ENCODE measurements at regions not wholly inside any gene's neighbourhood (a gene's known extent, or its start where the extent isn't known, plus 50 kb on each side); places are given as distances from the start of the nearest gene placed in this dataset.
"Not testable (repeated sequence)": the region's sequence is repeated elsewhere in the genome, so short reads cannot be mapped to it uniquely, and the experiment has no call there.

DNA sequence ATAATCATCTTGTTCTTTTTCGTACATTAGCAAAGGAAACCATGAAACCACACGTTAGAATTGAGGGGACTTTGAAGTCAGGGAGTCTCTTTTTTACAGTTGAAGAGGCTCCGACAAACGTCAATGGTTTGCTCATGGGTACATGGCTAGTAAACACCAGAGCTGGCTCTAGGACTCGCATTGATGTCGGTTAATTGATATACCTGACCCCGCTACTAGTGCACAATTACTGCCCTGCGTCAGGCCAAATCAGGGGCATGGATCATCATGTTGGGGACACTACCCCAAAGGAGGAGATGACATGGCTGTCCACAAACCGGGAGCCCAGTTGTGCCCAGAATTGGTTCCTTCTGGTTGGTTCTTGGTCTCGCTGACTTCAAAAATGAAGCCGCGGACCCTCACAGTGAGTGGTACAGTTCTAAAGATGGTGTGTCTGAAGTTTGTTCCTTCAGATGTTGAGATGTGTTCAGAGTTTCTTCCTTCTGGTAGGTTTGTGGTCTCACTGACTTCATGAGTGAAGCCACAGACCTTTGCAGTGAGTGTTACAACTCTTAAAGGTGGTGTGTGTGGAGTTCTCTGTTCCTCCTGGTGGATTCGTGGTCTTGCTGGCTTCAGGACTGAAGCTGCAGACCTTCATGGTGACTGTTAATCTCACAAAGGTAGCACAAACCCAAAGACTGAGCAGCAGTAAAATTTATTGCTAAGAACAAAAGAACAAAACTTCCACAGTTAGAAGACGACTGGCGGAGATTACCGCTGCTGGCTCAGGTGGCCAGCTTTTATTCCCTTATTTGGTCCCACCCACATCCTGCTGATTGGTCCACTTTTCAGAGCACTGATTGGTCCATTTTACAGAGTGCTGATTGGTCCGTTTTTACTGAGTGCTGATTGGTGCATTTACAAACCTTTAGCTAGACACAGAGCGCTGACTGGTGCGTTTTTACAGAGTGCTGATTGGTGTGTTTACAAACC, 126.9 kb upstream of the ERRFI1 start:
- no peak overlapping the region for H3K4me3 ChIP-seq (replicated peaks in 1 of 4; ENCODE audit: control extremely low read depth in 1 of 4, insufficient read depth in 1 of 4, low read depth in 3 of 4, low read length in 4 of 4)
- no peaks in the 10 kb centered on the region for H4K20me1 ChIP-seq (ENCODE audit: control insufficient read depth, extremely low read depth, insufficient read depth, low read length)
- no peaks in the 10 kb centered on the region for H3K79me2 ChIP-seq (ENCODE audit: control insufficient read depth, insufficient read depth, low read length)
- H3K9me3 ChIP-seq (ENCODE audit: control insufficient read depth, insufficient read depth, low read depth, low read length), result no peaks in the 10 kb centered on the region
- H3K9ac ChIP-seq (ENCODE audit: insufficient read depth, low read length), result no peak overlapping the region
- DNase-seq (ENCODE audit: low read depth in 2 of 2), result no peak
- H2AFZ ChIP-seq (ENCODE audit: low read length), result no peak overlapping the region
- H3K4me2 ChIP-seq (ENCODE audit: extremely low read depth, insufficient read depth, low read length), result no peak overlapping the region
- no peaks in the 10 kb centered on the region for H3K36me3 ChIP-seq (ENCODE audit: control insufficient read depth, insufficient read depth, low read length)
- no peaks in the 10 kb centered on the region for H3K27me3 ChIP-seq (ENCODE audit: control insufficient read depth, insufficient read depth, low read length)
- no peak for TF ChIP-seq EZH2 (IDR thresholded peaks at IDR 0.05; ENCODE audit: low read length, missing control alignments)
- TF ChIP-seq, protein P1, sequence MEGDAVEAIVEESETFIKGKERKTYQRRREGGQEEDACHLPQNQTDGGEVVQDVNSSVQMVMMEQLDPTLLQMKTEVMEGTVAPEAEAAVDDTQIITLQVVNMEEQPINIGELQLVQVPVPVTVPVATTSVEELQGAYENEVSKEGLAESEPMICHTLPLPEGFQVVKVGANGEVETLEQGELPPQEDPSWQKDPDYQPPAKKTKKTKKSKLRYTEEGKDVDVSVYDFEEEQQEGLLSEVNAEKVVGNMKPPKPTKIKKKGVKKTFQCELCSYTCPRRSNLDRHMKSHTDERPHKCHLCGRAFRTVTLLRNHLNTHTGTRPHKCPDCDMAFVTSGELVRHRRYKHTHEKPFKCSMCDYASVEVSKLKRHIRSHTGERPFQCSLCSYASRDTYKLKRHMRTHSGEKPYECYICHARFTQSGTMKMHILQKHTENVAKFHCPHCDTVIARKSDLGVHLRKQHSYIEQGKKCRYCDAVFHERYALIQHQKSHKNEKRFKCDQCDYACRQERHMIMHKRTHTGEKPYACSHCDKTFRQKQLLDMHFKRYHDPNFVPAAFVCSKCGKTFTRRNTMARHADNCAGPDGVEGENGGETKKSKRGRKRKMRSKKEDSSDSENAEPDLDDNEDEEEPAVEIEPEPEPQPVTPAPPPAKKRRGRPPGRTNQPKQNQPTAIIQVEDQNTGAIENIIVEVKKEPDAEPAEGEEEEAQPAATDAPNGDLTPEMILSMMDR (conservative IDR thresholded peaks at IDR 0.05 in 1 of 2, IDR thresholded peaks at IDR 0.05 in 1 of 2; ENCODE audit: low read depth in 1 of 2, low read length in 2 of 2), result no peak
- H3K27ac ChIP-seq (ENCODE audit: insufficient read depth, low read length), result no peak overlapping the region
- H3K4me1 ChIP-seq (ENCODE audit: control insufficient read depth, extremely low read depth, insufficient read depth, low read length), result no peaks in the 10 kb centered on the region

DNA sequence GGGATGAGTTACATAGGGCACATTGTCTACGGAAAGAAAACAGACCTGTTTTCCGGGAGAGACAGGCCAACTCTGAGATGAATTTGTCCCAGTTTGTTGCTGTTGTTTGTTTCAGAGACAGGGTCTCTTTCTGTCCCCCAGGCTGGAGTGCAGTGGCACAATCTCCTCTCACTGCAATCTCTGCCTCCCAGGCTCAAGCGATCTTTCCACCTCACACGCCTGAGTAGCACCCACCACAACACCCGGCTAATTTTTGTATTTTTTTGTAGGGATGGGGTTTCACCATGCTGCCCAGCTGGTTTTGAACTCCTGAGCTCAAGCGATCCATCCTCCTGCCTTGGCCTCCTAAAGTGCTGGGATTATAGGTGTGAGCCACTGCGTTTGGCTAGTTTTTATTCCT, 125.5 kb upstream of the ERRFI1 start:
- H4K20me1 ChIP-seq (ENCODE audit: control insufficient read depth, extremely low read depth, insufficient read depth, low read length), result no peaks in the 10 kb centered on the region
- H3K27ac ChIP-seq (ENCODE audit: insufficient read depth, low read length), result no peak overlapping the region
- H3K27me3 ChIP-seq (ENCODE audit: control insufficient read depth, insufficient read depth, low read length), result no peaks in the 10 kb centered on the region
- H3K9ac ChIP-seq (ENCODE audit: insufficient read depth, low read length), result no peak overlapping the region
- no peak for DNase-seq (ENCODE audit: low read depth in 2 of 2)
- no peaks in the 10 kb centered on the region for H3K36me3 ChIP-seq (ENCODE audit: control insufficient read depth, insufficient read depth, low read length)
- no peaks in the 10 kb centered on the region for H3K4me1 ChIP-seq (ENCODE audit: control insufficient read depth, extremely low read depth, insufficient read depth, low read length)
- TF ChIP-seq EZH2 (IDR thresholded peaks at IDR 0.05; ENCODE audit: low read length, missing control alignments), result no peak
- TF ChIP-seq, protein P1 (conservative IDR thresholded peaks at IDR 0.05 in 1 of 2, IDR thresholded peaks at IDR 0.05 in 1 of 2; ENCODE audit: low read depth in 1 of 2, low read length in 2 of 2), result no peak
- H2AFZ ChIP-seq (ENCODE audit: low read length), result no peak overlapping the region
- no peaks in the 10 kb centered on the region for H3K9me3 ChIP-seq (ENCODE audit: control insufficient read depth, insufficient read depth, low read depth, low read length)
- no peaks in the 10 kb centered on the region for H3K79me2 ChIP-seq (ENCODE audit: control insufficient read depth, insufficient read depth, low read length)
- no peak overlapping the region for H3K4me2 ChIP-seq (ENCODE audit: extremely low read depth, insufficient read depth, low read length)
- H3K4me3 ChIP-seq (replicated peaks in 1 of 4; ENCODE audit: control extremely low read depth in 1 of 4, insufficient read depth in 1 of 4, low read depth in 3 of 4, low read length in 4 of 4), result no peak overlapping the region

DNA sequence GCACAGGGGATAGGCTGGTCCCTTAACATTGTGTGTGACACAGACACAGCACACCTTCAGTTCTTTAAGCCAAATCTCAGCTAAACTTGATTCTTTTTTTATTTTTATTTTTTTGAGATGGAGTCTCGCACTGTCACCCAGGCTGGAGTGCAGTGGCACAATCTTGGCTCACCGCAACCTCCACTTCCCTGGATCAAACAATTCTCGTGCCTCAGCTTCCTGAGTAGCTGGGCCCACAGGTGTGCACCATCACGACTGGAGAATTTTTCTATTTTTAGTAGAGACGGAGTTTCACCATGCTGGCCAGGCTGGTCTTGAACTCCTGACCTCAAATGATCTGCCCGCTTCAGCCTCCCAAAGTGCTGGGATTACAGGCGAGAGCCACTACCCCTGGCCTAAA, 123.6 kb upstream of the ERRFI1 start:
- not testable (repeated sequence) for H2AFZ ChIP-seq (ENCODE audit: low read length); H3K27ac ChIP-seq (ENCODE audit: insufficient read depth, low read length); H3K79me2 ChIP-seq (ENCODE audit: control insufficient read depth, insufficient read depth, low read length); H3K4me2 ChIP-seq (ENCODE audit: extremely low read depth, insufficient read depth, low read length); H3K27me3 ChIP-seq (ENCODE audit: control insufficient read depth, insufficient read depth, low read length); H3K9ac ChIP-seq (ENCODE audit: insufficient read depth, low read length); H4K20me1 ChIP-seq (ENCODE audit: control insufficient read depth, extremely low read depth, insufficient read depth, low read length); H3K4me1 ChIP-seq (ENCODE audit: control insufficient read depth, extremely low read depth, insufficient read depth, low read length); H3K4me3 ChIP-seq (replicated peaks in 1 of 4; ENCODE audit: control extremely low read depth in 1 of 4, insufficient read depth in 1 of 4, low read depth in 3 of 4, low read length in 4 of 4); H3K9me3 ChIP-seq (ENCODE audit: control insufficient read depth, insufficient read depth, low read depth, low read length); DNase-seq (ENCODE audit: low read depth in 2 of 2); H3K36me3 ChIP-seq (ENCODE audit: control insufficient read depth, insufficient read depth, low read length)
